ENCODE measurements at regions not wholly inside any gene's neighbourhood (a gene's known extent, or its start where the extent isn't known, plus 50 kb on each side); places are given as distances from the start of the nearest gene placed in this dataset.

DNA sequence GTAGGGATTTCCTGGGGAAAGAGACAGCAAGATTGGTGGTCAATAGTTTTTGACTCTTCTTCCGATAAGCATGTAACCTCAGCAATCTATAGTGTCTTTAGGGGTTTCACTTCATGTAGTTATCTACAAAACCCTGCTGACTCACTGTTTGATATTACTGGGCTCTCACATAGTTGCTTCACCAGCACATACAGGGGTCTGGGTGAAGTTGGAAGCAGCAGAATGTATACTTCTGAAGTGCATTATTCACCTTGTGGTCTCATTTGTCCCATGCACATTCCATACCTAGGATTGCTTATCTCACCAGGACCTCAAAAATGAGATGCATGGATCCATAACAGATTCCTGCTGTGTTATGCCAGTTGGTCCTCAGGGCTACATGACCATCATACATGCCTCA is 280.0 kb downstream of the LRIG3 start:
- TF ChIP-seq, protein P1, sequence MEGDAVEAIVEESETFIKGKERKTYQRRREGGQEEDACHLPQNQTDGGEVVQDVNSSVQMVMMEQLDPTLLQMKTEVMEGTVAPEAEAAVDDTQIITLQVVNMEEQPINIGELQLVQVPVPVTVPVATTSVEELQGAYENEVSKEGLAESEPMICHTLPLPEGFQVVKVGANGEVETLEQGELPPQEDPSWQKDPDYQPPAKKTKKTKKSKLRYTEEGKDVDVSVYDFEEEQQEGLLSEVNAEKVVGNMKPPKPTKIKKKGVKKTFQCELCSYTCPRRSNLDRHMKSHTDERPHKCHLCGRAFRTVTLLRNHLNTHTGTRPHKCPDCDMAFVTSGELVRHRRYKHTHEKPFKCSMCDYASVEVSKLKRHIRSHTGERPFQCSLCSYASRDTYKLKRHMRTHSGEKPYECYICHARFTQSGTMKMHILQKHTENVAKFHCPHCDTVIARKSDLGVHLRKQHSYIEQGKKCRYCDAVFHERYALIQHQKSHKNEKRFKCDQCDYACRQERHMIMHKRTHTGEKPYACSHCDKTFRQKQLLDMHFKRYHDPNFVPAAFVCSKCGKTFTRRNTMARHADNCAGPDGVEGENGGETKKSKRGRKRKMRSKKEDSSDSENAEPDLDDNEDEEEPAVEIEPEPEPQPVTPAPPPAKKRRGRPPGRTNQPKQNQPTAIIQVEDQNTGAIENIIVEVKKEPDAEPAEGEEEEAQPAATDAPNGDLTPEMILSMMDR (conservative IDR thresholded peaks at IDR 0.05; ENCODE audit: low read depth, low read length), result no peak
- TF ChIP-seq EZH2 (IDR thresholded peaks at IDR 0.05; ENCODE audit: low read length, unreplicated experiment), result no peak
- no peak for TF ChIP-seq EZH2phosphoT487 (IDR thresholded peaks at IDR 0.05; ENCODE audit: borderline replicate concordance, low read length)
